ENCODE measurements at regions not wholly inside any gene's neighbourhood (a gene's known extent, or its start where the extent isn't known, plus 50 kb on each side); places are given as distances from the start of the nearest gene placed in this dataset.

GRCh38 chr21:17460094-17460493 lies 52.7 kb upstream of the CXADR start:
- TF ChIP-seq CTCF (IDR thresholded peaks at IDR 0.05 in 8 of 11, conservative IDR thresholded peaks at IDR 0.05 in 3 of 11) (no peak), POLR2AphosphoS5 (IDR thresholded peaks at IDR 0.05) (no peak)

Measured in spleen (tissue), 7 donors.